SH-SY5Y (cell line): ENCODE measurements at regions not wholly inside any gene's neighbourhood (a gene's known extent, or its start where the extent isn't known, plus 50 kb on each side); places are given as distances from the start of the nearest gene placed in this dataset.

Experiments
- GATA2 ChIP-seq: IDR thresholded peaks from 2 replicates; pipeline ENCODE4 v1.6.1; 2011; ENCODE audit warnings: mild to moderate bottlenecking, low read depth, low read length
- GATA3 ChIP-seq: IDR thresholded peaks from 2 replicates; pipeline ENCODE4 v1.6.1; 2011; ENCODE audit warnings: low read depth, mild to moderate bottlenecking, low read length, moderate library complexity

GRCh38 chr10:108962172-108962571 is 961.1 kb downstream of the XPNPEP1 start:
- TF ChIP-seq GATA2 (no peak), GATA3 (no peak)
